HL-60/S4 treated with phorbol 12-myristate 13-acetate at 8.2 ng/mL for 4 days and 3 days (cell line): ENCODE measurements at regions not wholly inside any gene's neighbourhood (a gene's known extent, or its start where the extent isn't known, plus 50 kb on each side); places are given as distances from the start of the nearest gene placed in this dataset.

ENCODE experiments used
- in situ Hi-C: fragments of 300-500 bp; cut with MboI; formaldehyde crosslinking; loops from 2 replicates; pipeline ENCODE4 v1.15.0; 2022; ENCODE audit warnings: low sequenced_read_pairs

GRCh38 chr2:222071911-222072310, 226.9 kb downstream of the PAX3 start:
- in situ Hi-C loops = loop anchor here (25.0 kb wide), 1 partner anchor 490 kb away; no protein-coding TSS in a partner anchor

DNA sequence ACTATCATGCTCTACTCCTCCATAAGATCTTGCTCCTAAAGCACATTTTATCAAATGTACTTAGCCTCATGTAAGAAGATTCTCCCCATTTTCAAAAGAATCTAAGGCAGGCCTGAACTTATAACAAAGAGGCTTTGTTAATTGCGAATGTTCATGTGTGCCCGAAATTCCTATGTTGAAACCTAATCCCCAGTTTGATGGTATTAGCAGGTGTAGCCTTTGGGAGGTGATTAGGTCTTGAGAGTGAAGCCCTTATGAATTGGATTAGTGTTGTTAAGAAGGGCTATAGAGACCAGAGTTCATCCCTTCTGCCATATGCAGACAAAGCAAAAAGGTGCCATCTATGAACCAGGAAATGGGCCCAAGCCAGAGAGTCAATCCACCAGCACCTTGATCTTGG, 234.5 kb downstream of the PAX3 start:
- in situ Hi-C loops = loop anchor here (25.0 kb wide), 1 partner anchor 498 kb away; no protein-coding TSS in a partner anchor

- in situ Hi-C loops = loop anchor here (25.0 kb wide), 1 partner anchor 503 kb away; no protein-coding TSS in a partner anchor
These were observed 239.9 kb downstream of the PAX3 start for GRCh38 chr2:222058819-222059445.

DNA sequence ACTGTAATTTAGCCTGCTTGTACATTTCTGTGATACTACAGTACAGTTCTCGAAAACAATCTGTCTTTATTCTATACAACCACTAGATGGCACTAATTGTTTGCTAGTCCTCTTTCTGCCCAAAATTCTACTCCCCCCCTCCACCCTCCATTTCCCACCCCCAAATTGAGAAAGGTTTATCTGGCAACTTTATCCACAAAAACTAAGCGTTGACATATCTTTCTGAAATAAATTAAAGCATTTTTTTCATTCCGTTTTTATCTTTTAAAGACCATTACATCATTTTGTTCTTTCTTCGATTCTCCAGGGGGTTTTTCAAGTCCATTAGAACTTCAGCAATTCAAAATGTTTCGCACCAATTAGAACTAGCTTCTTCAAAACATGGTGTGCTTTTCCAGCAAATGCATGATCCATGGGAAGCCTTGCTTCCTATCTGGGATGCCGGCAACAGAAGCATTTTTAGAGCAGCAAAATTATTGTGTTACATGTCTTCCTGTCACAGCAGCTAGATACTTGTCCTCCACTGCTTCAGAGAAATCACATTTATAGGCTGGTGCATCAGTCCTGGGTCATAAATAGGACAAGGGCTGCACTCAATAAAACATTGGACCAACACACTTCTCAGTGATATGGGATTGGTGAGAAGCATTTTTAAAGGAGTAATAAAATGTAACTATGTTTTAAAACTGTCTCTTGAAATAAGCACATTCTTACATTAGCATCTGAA, 241.3 kb downstream of the PAX3 start:
- in situ Hi-C loops = loop anchor here (25.0 kb wide), 1 partner anchor 505 kb away; no protein-coding TSS in a partner anchor

DNA sequence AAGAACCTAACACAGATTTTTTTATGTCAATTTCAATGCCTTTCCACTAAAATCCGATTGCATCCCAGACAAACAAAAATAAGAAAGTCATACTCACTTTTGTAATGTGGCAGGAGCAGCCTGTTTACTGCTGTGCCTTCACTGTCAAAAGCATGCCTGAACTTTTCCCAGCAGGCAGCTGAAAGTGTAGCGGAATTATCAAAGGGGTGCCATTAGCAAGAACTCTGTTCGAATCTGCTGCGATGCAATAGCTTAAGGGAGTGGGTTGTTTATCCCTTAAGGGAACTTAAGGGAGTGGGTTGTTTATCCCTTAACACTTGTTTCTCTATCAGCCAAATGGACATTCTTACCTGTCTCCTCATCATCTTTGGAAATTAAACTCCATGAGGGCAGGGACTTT, 243.5 kb downstream of the PAX3 start:
- in situ Hi-C loops = loop anchor here (25.0 kb wide), 1 partner anchor 507 kb away; no protein-coding TSS in a partner anchor

- in situ Hi-C loops = loop anchor here (25.0 kb wide), 1 partner anchor 507 kb away; no protein-coding TSS in a partner anchor
These were observed 244.0 kb downstream of the PAX3 start for GRCh38 chr2:222054813-222055212.

DNA sequence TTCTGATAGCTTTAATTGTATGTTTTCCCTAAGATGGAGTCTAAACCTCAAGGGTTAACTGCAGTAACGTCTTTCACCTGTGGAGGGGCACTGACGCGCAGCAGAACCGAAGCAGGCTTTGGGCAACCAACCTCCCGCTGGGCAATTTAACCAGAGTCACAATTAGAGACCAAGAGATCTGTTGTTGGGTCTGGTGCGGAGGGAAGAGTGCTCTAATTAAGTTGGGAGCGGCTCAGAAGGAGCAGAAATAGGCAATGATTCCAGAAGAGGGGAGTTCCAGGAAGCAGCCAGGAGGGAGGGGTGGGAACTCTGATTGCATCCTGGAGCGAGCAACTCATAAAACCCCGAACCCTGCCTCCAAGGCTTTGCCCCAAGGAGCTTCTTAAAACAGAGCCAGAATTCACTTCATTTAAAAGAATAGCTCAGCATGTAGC, 245.8 kb downstream of the PAX3 start:
- in situ Hi-C loops = loop anchor here (25.0 kb wide), 1 partner anchor 509 kb away; no protein-coding TSS in a partner anchor

- in situ Hi-C loops = loop anchor here (25.0 kb wide), 1 partner anchor 511 kb away; no protein-coding TSS in a partner anchor
These were observed 247.8 kb downstream of the PAX3 start for GRCh38 chr2:222050981-222051380.

- in situ Hi-C loops = loop anchor here (25.0 kb wide), 1 partner anchor 512 kb away; no protein-coding TSS in a partner anchor
These were observed 248.9 kb downstream of the PAX3 start for GRCh38 chr2:222049946-222050345.

DNA sequence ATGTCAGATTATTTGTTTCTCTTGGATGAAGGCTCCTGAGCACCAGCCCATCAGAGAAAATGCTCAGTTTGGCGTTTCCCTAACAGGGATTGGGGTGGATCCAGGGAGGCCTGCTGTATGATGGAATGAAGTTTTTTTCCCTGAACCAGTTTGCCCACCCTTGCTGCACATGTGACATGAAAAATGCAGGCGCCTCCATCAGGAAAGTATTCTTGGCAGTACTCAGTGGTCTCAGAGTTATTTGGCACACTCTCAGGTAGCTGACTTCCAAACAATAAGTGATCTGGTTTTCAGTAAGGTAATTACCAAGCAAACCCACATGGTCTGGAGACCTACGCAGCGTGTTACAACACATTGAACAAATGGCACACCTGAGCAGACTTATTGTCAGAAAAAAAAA, 254.9 kb downstream of the PAX3 start:
- in situ Hi-C loops = no loop called here

DNA sequence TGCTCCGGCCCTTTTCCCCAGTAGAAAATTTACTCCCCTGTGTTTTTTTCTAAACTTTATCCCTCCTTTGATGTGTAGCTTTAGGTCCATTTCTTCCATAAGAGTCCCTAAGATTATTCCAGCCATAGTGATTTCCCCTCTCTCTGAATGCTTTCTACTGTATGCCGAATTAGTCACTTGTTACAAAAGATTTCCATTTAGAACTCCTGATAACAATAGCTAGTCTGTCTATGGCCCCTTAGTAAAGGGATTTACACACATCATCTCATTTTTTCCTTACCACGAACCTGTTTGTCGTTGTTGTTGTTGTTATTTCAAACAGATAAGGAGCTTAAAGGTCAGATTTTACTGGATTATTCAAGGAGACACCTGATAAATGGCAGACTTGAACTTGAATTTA, 256.1 kb downstream of the PAX3 start:
- in situ Hi-C loops = no loop called here

DNA sequence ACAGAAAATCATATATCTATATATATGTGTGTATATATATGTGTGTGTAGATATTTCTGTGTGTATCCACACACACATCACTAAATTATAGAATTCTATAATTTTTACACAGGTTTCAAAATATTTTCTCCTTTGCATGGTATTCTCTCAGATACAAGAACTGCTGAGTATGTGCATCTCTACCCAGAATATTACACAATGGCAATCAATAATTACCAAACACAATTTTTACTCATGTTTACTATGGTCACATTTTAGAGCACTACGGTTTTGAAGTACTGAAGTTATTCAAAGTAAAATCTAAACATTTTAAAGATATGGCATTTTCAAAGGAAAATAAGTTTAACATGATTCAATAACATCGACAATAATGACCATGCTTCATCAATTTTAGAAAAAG, 258.5 kb downstream of the PAX3 start:
- in situ Hi-C loops = no loop called here

DNA sequence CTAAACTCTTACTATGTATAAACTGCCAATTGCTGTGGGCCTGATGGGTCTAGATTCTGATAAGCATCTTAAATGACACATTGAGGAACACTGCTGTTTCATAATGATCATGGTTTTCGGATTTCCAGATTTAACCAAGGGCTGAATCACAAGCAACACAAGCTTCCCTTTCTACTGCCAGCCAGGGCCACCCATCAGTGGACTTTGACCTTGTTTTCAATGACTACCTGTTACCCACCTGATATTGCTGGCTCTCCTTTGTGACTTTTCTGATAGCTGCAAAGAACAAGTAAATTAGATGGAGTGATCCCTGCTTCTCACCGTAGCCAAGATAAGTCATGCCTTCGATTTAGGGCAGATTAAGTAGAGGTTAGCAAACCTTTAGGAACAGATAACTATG, 259.0 kb downstream of the PAX3 start:
- in situ Hi-C loops = no loop called here

GRCh38 chr2:222038067-222038802, 260.6 kb downstream of the PAX3 start:
- in situ Hi-C loops = no loop called here

GRCh38 chr2:222037211-222037610, 261.6 kb downstream of the PAX3 start:
- in situ Hi-C loops = no loop called here

DNA sequence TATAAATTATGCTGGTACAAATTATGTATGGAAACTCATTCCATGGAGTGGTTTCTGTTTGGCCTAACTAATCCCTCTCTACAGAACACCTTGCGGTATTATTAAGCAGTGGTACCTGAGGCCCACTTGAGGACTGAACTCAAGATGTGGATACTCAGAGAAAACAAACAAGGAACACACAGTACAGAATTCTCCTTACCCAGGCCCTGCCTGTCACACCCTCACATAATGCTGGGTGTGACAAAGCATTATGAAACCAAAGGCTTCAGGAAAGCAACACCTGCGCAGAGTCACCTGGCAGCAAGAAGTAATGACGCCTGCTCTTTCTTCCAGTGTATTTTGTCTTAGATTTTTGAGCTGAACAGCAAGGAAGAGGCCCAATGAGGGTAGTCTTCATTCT, 264.7 kb downstream of the PAX3 start:
- in situ Hi-C loops = no loop called here

- in situ Hi-C loops = no loop called here
These were observed 265.3 kb downstream of the PAX3 start for GRCh38 chr2:222033541-222033940.

DNA sequence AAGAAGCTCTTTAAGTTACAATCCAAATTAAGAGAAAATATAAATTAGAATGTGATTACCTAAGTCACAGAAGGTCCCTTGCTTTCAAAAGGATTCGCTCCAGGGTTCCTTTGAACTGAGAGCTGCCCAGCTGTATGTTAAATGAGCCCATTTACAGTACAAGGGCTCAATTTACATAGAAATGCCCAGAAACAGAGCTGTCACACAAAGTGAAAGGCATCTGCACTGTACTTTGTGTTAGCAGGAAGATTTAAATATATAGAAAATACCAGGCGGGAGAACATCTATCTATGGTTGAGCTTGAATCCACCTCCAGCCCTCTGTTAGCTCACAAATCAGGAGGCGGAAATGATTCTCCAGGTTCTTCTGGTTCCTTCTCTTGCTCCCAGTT, 272.9 kb downstream of the PAX3 start:
- in situ Hi-C loops = no loop called here

DNA sequence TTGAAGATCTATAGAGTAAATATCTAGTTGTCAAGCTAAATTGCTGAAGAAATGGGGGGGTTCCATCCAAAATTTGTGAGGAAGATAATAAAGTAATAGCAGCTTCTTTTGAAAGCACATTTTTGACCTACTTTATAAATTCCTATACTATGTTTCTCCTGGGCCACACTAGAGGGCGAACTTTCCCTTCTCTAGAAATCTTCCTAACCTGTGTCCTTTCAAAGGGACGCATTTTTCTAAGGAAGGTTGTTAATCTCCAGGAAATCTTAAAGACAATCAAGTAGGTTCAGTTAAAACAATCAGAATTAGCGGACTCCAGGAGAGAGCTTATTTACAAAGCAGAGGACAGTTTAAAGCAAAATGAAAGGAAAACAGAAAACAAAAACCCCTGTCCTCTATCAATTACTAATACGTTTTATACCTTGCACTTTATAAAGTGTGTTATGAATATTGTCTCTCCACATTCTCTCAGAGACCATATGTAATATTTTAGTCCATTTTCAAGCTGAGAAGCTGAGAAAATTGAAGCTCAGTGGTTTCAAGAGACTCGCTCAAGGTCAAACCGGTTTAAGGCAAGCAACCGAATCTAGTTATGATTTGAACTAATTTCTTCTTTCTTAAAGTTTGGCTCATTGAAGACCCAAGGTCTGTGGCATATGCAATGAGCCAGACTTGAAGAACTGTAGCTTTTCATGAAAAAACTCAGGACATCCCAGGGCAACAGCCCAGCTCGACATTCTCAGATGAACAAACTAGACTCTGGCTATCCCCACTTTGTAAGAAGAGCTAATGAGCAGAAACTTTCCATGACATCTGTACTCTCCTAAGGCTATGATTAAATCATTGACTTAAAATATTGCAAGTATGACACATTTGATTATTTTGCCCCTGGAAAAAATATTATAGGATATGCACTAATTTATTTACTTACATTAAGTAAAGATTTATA, 273.6 kb downstream of the PAX3 start:
- in situ Hi-C loops = no loop called here

- in situ Hi-C loops = no loop called here
These were observed 281.4 kb downstream of the PAX3 start for GRCh38 chr2:222017252-222017850.
